GM21390 (cell line): ENCODE measurements at regions not wholly inside any gene's neighbourhood (a gene's known extent, or its start where the extent isn't known, plus 50 kb on each side); places are given as distances from the start of the nearest gene placed in this dataset.

ENCODE experiments used
- ATAC-seq: cut with Tn5 transposase; IDR thresholded peaks from one replicate; pipeline ENCODE4 v1.9.1; 2021; ENCODE audit not compliant: unreplicated experiment

GRCh38 chr3:66133050-66133757, 87.6 kb upstream of the SLC25A26 start:
- ATAC-seq, result no peak

DNA sequence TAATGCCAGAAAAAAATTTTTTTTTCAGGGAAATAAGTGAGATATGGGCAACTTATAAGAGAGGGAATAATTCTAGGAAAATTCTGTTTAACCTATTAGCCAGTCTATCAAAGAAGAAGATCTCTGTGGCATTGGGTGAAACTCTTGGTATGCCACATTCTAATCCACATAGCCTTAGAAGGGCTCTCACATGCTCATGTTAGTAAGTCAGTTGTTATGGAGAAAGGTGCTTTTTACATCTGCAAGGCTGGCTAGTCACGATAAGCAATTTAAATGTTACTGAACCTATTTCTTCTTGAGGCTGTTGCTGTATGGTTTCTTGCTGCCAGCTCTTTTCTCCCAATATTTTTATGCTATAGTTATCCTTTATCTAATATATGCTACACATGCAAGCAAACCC, 89.9 kb upstream of the MAGI1 start:
- ATAC-seq, result no peak

DNA sequence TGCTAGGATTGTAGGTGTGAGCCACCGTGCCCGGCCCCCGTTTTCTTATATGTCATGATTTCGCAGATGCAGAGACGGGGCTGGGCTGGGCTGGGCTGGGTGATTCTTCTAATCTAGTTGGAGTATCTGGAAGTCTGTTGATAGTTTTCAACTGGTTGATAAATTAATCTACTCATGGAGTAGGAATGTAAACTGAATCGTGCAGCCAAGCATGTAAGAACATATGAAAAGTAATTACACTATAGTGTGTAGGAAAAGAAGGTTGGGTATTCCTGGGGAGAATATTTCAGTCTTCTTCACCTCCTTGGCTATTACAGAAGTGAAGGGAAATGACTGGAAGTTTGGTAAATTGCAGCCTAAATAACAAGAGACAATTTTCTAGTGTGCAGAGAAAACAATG, 82.6 kb upstream of the MAGI1 start:
- no peak for ATAC-seq

GRCh38 chr3:66115858-66116654, 77.3 kb upstream of the MAGI1 start:
- no peak for ATAC-seq

DNA sequence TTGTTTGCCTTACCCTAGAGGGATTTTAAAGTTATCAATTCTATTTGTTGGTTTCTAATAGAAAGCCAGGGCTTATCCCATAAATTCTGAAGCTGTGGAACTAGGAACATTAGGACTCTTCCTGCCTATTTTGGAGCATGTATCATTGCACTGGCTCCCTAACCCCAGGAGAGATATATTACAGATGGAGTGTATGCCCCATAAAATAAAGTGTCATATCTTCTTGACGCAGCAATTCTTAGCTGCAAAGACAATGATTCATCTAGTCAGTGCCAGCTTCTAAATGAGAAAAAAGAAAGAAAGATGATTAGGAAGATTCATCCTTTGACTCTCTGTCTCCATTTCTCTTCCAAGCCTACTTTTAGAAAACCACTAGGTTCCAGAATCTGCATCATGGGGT, 74.8 kb upstream of the MAGI1 start:
- ATAC-seq, result no peak

DNA sequence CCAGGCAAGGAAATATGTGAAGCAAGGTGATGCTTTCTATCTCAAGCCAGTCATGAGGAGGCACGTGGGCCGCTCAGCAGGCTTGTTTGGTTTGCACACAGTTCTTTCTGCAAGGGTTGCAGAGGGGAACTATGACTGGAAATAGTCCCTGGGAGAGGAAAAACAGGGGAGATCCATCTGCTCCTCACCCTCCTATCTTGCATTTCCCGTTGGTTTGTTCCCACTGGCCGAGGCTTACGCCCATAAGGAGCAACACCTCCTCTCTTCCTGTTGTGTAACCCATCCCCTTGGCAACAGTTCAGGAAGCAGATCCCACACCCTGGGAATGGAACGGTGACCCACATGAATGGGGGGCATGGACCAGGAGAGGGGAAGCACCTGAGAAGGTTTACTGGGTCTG, 72.1 kb upstream of the MAGI1 start:
- no peak for ATAC-seq

GRCh38 chr3:66107855-66108254, 69.1 kb upstream of the MAGI1 start:
- ATAC-seq, result no peak

DNA sequence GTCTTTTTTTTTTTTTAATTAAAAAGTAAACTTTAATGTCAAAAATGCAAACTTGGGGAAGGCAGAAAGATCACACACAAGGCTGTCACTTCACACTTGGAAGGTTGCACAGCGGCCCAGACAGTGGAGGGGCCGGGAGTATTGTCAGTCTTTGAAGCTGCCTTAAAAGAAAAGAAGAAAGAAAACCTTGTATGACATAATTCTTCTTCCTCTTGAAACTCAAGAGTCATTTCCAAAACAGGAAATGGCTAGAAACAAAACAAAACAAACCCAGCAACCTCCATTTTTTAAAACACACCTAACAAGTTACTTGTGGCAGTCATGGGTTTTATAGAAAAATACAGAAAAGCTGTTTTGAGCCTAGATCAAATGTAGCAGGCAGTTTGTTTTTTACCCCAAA, 68.1 kb upstream of the MAGI1 start:
- peak; percentile 58 for ATAC-seq

DNA sequence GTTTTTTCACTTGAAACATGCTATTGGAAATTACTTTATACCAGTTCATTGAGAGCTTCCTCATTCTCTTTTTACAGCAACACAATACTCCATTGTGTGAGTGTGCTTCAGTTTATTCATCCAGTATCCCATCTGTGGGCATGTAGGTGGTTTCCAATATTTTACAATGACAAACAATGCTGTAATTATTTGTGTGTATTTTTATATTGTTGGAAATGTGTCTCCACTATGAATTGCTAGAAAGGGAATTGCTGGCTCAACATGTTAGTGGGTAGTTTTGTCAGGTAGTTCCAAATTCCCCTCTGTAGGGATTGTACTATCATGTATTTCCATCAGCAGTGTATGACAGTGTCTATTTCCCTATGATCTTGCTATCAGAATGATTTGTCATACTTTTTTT, 65.8 kb upstream of the MAGI1 start:
- no peak for ATAC-seq

DNA sequence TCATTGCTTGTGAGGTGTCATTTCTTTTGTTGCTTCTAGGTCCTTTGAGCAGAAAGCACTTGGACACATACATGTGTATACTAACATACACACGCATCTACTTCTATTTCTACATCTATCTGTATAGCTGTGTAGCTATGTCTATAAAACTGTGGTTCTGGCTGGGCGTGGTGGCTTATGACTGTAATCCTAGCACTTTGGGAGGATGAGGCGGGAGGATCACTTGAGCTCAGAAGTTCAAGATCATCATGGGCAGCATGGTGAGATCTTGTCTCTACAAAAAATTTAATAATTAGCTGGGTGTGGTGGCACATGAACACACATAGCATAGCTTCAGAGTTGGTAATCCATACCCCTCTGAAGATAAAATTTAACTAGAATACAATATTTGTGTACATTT, 65.0 kb upstream of the MAGI1 start:
- no peak for ATAC-seq

GRCh38 chr3:66101901-66102300, 63.2 kb upstream of the MAGI1 start:
- no peak for ATAC-seq

GRCh38 chr3:66099541-66100065, 60.9 kb upstream of the MAGI1 start:
- no peak for ATAC-seq

GRCh38 chr3:66098436-66098835, 59.7 kb upstream of the MAGI1 start:
- ATAC-seq, result no peak

GRCh38 chr3:66097647-66098046, 58.9 kb upstream of the MAGI1 start:
- no peak for ATAC-seq

GRCh38 chr3:66095295-66096001, 56.7 kb upstream of the MAGI1 start:
- no peak for ATAC-seq

DNA sequence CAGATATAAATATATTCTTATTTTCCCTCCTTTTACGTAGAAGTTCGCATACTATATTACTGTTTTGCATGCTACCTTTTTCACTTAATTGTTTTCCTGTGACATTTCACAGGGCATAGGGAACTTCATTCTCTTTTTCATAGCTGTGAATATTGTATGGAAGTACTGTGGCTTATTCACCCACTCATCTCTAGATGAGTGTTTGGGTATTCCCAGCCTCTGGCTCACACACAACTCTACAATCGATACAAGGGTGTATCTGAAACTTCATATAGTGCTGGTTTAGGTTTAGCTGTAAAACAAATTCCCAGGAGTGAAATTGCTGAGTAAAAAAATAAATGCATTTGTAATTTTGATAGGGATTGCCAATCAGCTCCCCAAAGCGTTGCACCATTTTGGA, 55.3 kb upstream of the MAGI1 start:
- ATAC-seq, result no peak

DNA sequence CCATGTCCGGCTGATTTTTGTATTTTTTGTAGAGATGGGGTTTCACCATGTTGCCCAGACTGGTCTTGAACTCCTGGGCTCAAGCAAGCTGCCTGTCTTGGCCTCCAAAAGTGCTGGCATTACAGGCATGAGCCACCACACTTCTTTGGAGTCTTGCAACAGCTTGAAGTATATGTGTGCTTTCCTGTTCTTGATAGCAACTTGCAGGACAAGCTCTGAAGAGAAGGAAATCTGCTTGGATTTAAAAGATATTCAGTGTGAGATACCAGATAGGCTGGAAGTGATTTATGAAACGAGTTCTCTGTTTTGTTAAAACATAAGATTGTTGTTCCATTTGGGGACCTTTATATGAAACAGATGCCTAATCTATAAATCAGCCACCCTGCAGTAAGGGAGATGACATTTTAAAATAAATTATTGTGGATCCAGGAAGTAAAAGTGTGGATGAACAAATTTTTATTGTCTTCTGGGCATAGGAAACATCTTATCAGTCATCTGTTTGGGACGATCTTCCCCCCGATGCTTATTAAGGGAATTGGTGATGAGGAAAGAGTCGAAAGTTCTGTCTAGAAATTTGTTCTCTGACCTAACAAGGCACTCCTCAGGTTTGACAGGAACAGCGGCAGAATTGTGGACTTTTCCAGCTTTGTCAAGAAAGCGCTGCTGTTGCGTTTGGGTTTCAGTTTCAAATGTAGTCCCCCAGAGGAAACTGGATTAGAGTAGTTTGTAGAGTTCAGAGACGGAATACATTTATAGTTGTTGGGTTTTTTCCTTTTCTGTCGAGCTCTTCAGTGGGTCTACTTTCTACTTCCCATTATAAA, 53.7 kb upstream of the MAGI1 start:
- no peak for ATAC-seq
